Panc1 (cell line): ENCODE measurements at regions not wholly inside any gene's neighbourhood (a gene's known extent, or its start where the extent isn't known, plus 50 kb on each side); places are given as distances from the start of the nearest gene placed in this dataset.

ENCODE experiments used
- ATAC-seq: fragments of 200-7000 bp; cut with Tn5 transposase; 2 replicates; pipeline ENCODE4 v1.9.1; 2020; ENCODE audit warnings: mild to moderate bottlenecking, moderate library complexity
- BruUV-seq: library from RNA; stranded (reverse); fragments of 400-500 nt; replicated peaks from 2 replicates; lab custom pipeline; 2021; lab: Mats Ljungman, UMichigan
- CTCF ChIA-PET: fragments of 300-600 bp; sonication (Branson Sonifier 250); formaldehyde crosslinking; loops from one replicate; lab custom pipeline; 2022; ENCODE audit warnings: antibody characterized with exemption; lab: Charles Lee
- POLR2A ChIA-PET: fragments of 300-600 bp; sonication (Branson Sonifier 250); formaldehyde crosslinking; loops from one replicate; lab custom pipeline; 2022; ENCODE audit warnings: antibody characterized with exemption; lab: Charles Lee
- DNase-seq: peaks from one replicate; pipeline ENCODE4 v3.0.0-alpha.2; 2010; ENCODE audit warnings: low read depth, low spot score
- H3K27ac ChIP-seq: 2 replicates; pipeline ENCODE4 v1.5.1; 2011; ENCODE audit warnings: mild to moderate bottlenecking, low read length, inconsistent platforms
- H3K27me3 ChIP-seq: fragments of 200-500 bp; sonication (Bioruptor generic); 2 replicates; pipeline ENCODE4 v1.6.0; 2014; ENCODE audit warnings: low read length, inconsistent platforms; ENCODE audit not compliant: control insufficient read depth, insufficient read depth
- H3K36me3 ChIP-seq: fragments of 200-500 bp; sonication (Bioruptor generic); 2 replicates; pipeline ENCODE4 v1.5.1; 2014; ENCODE audit warnings: inconsistent platforms, mild to moderate bottlenecking, low read length, moderate library complexity; ENCODE audit not compliant: control insufficient read depth, insufficient read depth
- H3K4me1 ChIP-seq: 2 replicates; pipeline ENCODE4 v1.5.1; 2011; ENCODE audit warnings: inconsistent platforms, mild to moderate bottlenecking, low read length, moderate library complexity; ENCODE audit not compliant: control insufficient read depth, insufficient read depth
- H3K4me3 ChIP-seq, 2 experiments: 2 replicates each; pipeline ENCODE4 v1.5.1; 2011 to 2012; ENCODE audit warnings: low read depth in 2 of 2, low read length in 2 of 2, mild to moderate bottlenecking in 2 of 2, inconsistent platforms in 1 of 2, moderate library complexity in 1 of 2
- H3K9me3 ChIP-seq: fragments of 200-500 bp; sonication (Bioruptor generic); 2 replicates; pipeline ENCODE4 v1.5.1; 2014; ENCODE audit warnings: low read depth, mild to moderate bottlenecking, inconsistent platforms, low read length, moderate library complexity; ENCODE audit not compliant: control insufficient read depth, insufficient read depth
- CTCF ChIP-seq: fragments of 450-650 bp; IDR thresholded peaks from 2 replicates; pipeline ENCODE4 v1.5.1; 2017; ENCODE audit warnings: mild to moderate bottlenecking
- POLR2AphosphoS5 ChIP-seq: IDR thresholded peaks from 2 replicates; pipeline ENCODE4 v1.6.1; 2012; ENCODE audit warnings: mild to moderate bottlenecking, low read depth, low read length, moderate library complexity
- REST ChIP-seq, 2 experiments: IDR thresholded peaks; 2 replicates each; pipeline ENCODE4 v1.6.1; 2011 to 2012; ENCODE audit warnings: low read depth in 2 of 2, control low read depth in 1 of 2, low read length in 1 of 2, mild to moderate bottlenecking in 1 of 2, moderate library complexity in 1 of 2; ENCODE audit not compliant: insufficient read depth in 1 of 2
- SIN3A ChIP-seq: IDR thresholded peaks from 2 replicates; pipeline ENCODE4 v1.6.1; 2012; ENCODE audit warnings: low read depth, mild to moderate bottlenecking, low read length, moderate library complexity, borderline replicate concordance; ENCODE audit not compliant: insufficient read depth
- TCF7L2 ChIP-seq: IDR thresholded peaks from 2 replicates; pipeline ENCODE4 v1.6.1; 2011; ENCODE audit warnings: mild to moderate bottlenecking, low read depth, low read length, inconsistent platforms
- in situ Hi-C: cut with HindIII; loops from 2 replicates; pipeline ENCODE4 v1.10.0; 2016; ENCODE audit warnings: low sequenced_read_pairs, low pct_unique_long_range_greater_than_20kb
- intact Hi-C: fragments of 100-400 bp; cut with micrococcal nuclease; formaldehyde crosslinking; loops from one replicate; pipeline ENCODE4 v1.10.0; 2022; ENCODE audit not compliant: unreplicated experiment

GRCh38 chr3:82509951-82510603 lies 748.6 kb upstream of the GBE1 start:
- in situ Hi-C loops (no loop called here), intact Hi-C loops (no loop called here)
- TF ChIP-seq REST (IDR thresholded peaks at IDR 0.05; ENCODE audit: insufficient read depth in 1 of 2, low read depth in 2 of 2, low read length in 1 of 2), result no peak
- no peak for TF ChIP-seq SIN3A
- no peak for TF ChIP-seq POLR2AphosphoS5
- TF ChIP-seq TCF7L2, result no peak
- TF ChIP-seq CTCF, result no peak
- Histone ChIP-seq H3K9me3 (no peaks in the 10 kb centered on the region), H3K4me1 (no peaks in the 10 kb centered on the region), H3K4me3 (no peak overlapping the region), H3K27ac (no peak overlapping the region), H3K27me3 (no peaks in the 10 kb centered on the region), H3K36me3 (no peaks in the 10 kb centered on the region)
- POLR2A ChIA-PET, result no interaction called here
- CTCF ChIA-PET, result no interaction called here
- ATAC-seq (no peak), DNase-seq (no peak)
- no TSS peak for BruUV-seq

DNA sequence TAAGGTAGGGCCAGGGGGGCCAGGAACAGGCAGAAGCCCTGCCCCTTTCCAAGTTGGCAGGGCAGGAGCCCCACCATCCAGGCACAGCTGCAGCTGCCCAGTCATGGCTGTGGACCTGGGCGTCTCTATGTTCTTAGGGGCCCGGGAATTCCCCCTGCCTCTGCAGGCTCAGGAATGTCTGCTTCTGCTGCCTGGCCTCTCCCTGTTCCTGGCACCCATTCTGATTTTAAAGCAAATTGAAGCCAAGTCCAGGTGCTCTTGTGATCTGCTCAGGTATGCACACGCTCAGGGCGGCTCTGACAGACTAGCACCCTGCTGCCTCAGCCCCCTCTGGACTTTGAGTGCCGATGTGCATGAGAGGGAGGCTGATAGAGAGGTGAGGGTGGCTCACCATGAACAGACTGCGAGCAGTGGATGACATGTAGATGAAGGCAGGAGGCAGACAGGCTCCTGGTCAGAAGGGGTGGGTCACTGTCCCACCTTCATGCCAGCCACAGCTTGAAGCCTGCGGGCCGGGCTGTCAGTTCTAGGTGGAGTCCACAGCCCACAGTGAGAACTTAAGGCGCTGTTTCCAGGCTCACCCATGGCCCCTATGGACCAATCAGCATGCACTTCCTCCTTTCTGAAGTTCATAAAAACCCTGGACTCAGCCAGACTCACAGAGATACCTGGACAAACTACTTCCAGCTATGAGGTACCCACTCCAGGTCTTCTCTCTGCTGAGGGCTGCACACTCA lies 747.8 kb upstream of the GBE1 start:
- BruUV-seq, result no TSS peak
- no peaks in the 10 kb centered on the region for H3K36me3 ChIP-seq
- ATAC-seq (no peak), DNase-seq (no peak)
- intact Hi-C loops (no loop called here), in situ Hi-C loops (no loop called here)
- H3K27ac ChIP-seq, result no peak overlapping the region
- H3K4me1 ChIP-seq, result no peaks in the 10 kb centered on the region
- H3K4me3 ChIP-seq, result no peak overlapping the region
- no peaks in the 10 kb centered on the region for H3K9me3 ChIP-seq
- no peak for TF ChIP-seq TCF7L2
- TF ChIP-seq SIN3A, result no peak
- no peak for TF ChIP-seq REST (IDR thresholded peaks at IDR 0.05; ENCODE audit: insufficient read depth in 1 of 2, low read depth in 2 of 2, low read length in 1 of 2)
- TF ChIP-seq CTCF, result no peak
- no peak for TF ChIP-seq POLR2AphosphoS5
- ChIA-PET POLR2A (no interaction called here), CTCF (no interaction called here)
- H3K27me3 ChIP-seq, result no peaks in the 10 kb centered on the region
